K562 (cell line): ENCODE measurements at regions not wholly inside any gene's neighbourhood (a gene's known extent, or its start where the extent isn't known, plus 50 kb on each side); places are given as distances from the start of the nearest gene placed in this dataset.
A peak's percentile ranks its signal among the peaks of the same experiment; 100 is the strongest.

Experiments used
- BCLAF1 ChIP-seq, 2 experiments: fragments of 450-650 bp in 1 of 2; IDR thresholded peaks; 2 replicates each; pipeline ENCODE4 v1.6.1; 2011 to 2017; ENCODE audit warnings: low read depth in 2 of 2, antibody characterized with exemption in 1 of 2, borderline replicate concordance in 1 of 2, low read length in 1 of 2, mild to moderate bottlenecking in 1 of 2, mixed read lengths in 1 of 2; ENCODE audit not compliant: control insufficient read depth in 1 of 2
- CEBPB ChIP-seq: fragments of 450-650 bp; IDR thresholded peaks from 2 replicates; pipeline ENCODE4 v1.6.1; 2016; ENCODE audit warnings: missing genetic modification characterization, missing compliant biosample characterization
- CHD1 ChIP-seq: fragments of 200-600 bp; sonication (generic); IDR thresholded peaks from one replicate; pipeline ENCODE4 v1.6.1; 2012; ENCODE audit warnings: mild to moderate bottlenecking, moderate library complexity, low read length, inconsistent platforms
- HMGXB4 ChIP-seq: sonication (generic); formaldehyde crosslinking; IDR thresholded peaks from 2 replicates; pipeline ENCODE4 v1.8.1; 2023; ENCODE audit warnings: mild to moderate bottlenecking, missing genetic modification reagents
- HOXB6 ChIP-seq: fragments of 250-450 bp; sonication (Bioruptor Pico); IDR thresholded peaks from 2 replicates; pipeline ENCODE4 v1.5.1; 2022; ENCODE audit warnings: mild to moderate bottlenecking, borderline replicate concordance
- JUND ChIP-seq, 2 experiments: IDR thresholded peaks; 2 replicates in 1 of 2; 3 replicates in 1 of 2; pipeline ENCODE4 v1.6.1; 2011; ENCODE audit warnings: borderline replicate concordance in 2 of 2, low read depth in 2 of 2, low read length in 2 of 2, improper control_type of control experiment in 1 of 2, missing biosample characterization in 1 of 2, missing genetic modification characterization in 1 of 2, missing genetic modification reagents in 1 of 2
- KAT7 ChIP-seq: sonication (generic); formaldehyde crosslinking; IDR thresholded peaks from 2 replicates; pipeline ENCODE4 v1.8.0; 2022; ENCODE audit warnings: missing genetic modification reagents, mild to moderate bottlenecking, borderline replicate concordance
- MEF2A ChIP-seq: IDR thresholded peaks from 2 replicates; pipeline ENCODE4 v1.6.1; 2011; ENCODE audit warnings: low read depth, mild to moderate bottlenecking, low read length, moderate library complexity; ENCODE audit not compliant: control insufficient read depth
- NFIC ChIP-seq: fragments of 450-650 bp; IDR thresholded peaks from 2 replicates; pipeline ENCODE4 v1.6.1; 2017; ENCODE audit warnings: mild to moderate bottlenecking, inconsistent platforms
- RREB1 ChIP-seq: fragments of 250-450 bp; sonication (Bioruptor Pico); IDR thresholded peaks from 2 replicates; pipeline ENCODE4 v1.4.0; 2020
- STAT6 ChIP-seq: sonication (generic); formaldehyde crosslinking; IDR thresholded peaks from 2 replicates; pipeline ENCODE4 v1.8.1; 2023; ENCODE audit warnings: mild to moderate bottlenecking, missing genetic modification reagents

- TF ChIP-seq STAT6 (CRISPR knock-in tag) (no peak), CHD1 (peak; percentile 67), HOXB6 (CRISPR knock-in tag) (no peak), RREB1 (CRISPR knock-in tag) (no peak), CEBPB (tag) (peak; percentile 94), JUND (IDR thresholded peaks at IDR 0.05; ENCODE audit: borderline replicate concordance, low read depth, low read length) (peak; percentile 3; the same call in 1 of the 2 replicates), JUND (tag; IDR thresholded peaks at IDR 0.05; ENCODE audit: borderline replicate concordance, low read depth, low read length) (peak; percentile 36; the same call in 1 of the 3 replicates), BCLAF1 (IDR thresholded peaks at IDR 0.05; ENCODE audit: borderline replicate concordance in 1 of 2, control insufficient read depth in 1 of 2, low read depth in 2 of 2, low read length in 1 of 2) (peak in 1 of 2 experiments; percentile 94; a peak in 2 of 4 replicates), HMGXB4 (CRISPR knock-in tag) (peak; percentile 90; the same call in 1 of the 2 replicates), MEF2A (peak; percentile 34; the same call in 1 of the 2 replicates), KAT7 (CRISPR knock-in tag) (peak; percentile 86; the same call in 1 of the 2 replicates), NFIC (peak; percentile 53; the same call in 1 of the 2 replicates)
These were observed 112.0 kb downstream of the HFE start (continued) for GRCh38 chr6:26199057-26199772.
